HG03135 (cell line): ENCODE measurements at regions not wholly inside any gene's neighbourhood (a gene's known extent, or its start where the extent isn't known, plus 50 kb on each side); places are given as distances from the start of the nearest gene placed in this dataset.

Source experiments
- ATAC-seq: cut with Tn5 transposase; IDR thresholded peaks from one replicate; pipeline ENCODE4 v1.9.1; 2021; ENCODE audit warnings: mild to moderate bottlenecking, moderate library complexity; ENCODE audit not compliant: unreplicated experiment

- ATAC-seq = no peak
Observed at GRCh38 chr10:55048830-55049498, 247.9 kb upstream of the PCDH15 start.

GRCh38 chr10:55043540-55043939 is 242.5 kb upstream of the PCDH15 start:
- ATAC-seq = no peak

GRCh38 chr10:55033061-55033460 is 232.0 kb upstream of the PCDH15 start:
- ATAC-seq = no peak

- ATAC-seq = no peak
Observed at GRCh38 chr10:55024713-55025112, 223.7 kb upstream of the PCDH15 start.

- ATAC-seq = no peak
Observed at GRCh38 chr10:55019439-55019838, 218.4 kb upstream of the PCDH15 start.

- no peak for ATAC-seq
Observed at GRCh38 chr10:55013318-55013717, 212.3 kb upstream of the PCDH15 start.

- ATAC-seq = no peak
Observed at GRCh38 chr10:55002420-55002819, 201.4 kb upstream of the PCDH15 start.

GRCh38 chr10:55001422-55001821 is 200.4 kb upstream of the PCDH15 start:
- no peak for ATAC-seq

- no peak for ATAC-seq
Observed at GRCh38 chr10:54993148-54993547, 192.1 kb upstream of the PCDH15 start.

- ATAC-seq = no peak
Observed at GRCh38 chr10:54985732-54986131, 184.7 kb upstream of the PCDH15 start.

- no peak for ATAC-seq
Observed at GRCh38 chr10:54983255-54983654, 182.2 kb upstream of the PCDH15 start.

- ATAC-seq = no peak
Observed at GRCh38 chr10:54962134-54962900, 161.3 kb upstream of the PCDH15 start.

GRCh38 chr10:54961040-54961439 is 160.0 kb upstream of the PCDH15 start:
- no peak for ATAC-seq

- no peak for ATAC-seq
Observed at GRCh38 chr10:54958844-54959243, 157.8 kb upstream of the PCDH15 start.

- ATAC-seq = no peak
Observed at GRCh38 chr10:54947605-54948004, 146.6 kb upstream of the PCDH15 start.

- ATAC-seq = no peak
Observed at GRCh38 chr10:54940418-54940817, 139.4 kb upstream of the PCDH15 start.

GRCh38 chr10:54914049-54914448 is 113.0 kb upstream of the PCDH15 start:
- no peak for ATAC-seq

- no peak for ATAC-seq
Observed at GRCh38 chr10:54909165-54909564, 108.1 kb upstream of the PCDH15 start.

GRCh38 chr10:54908019-54908418 is 107.0 kb upstream of the PCDH15 start:
- no peak for ATAC-seq

- ATAC-seq = no peak
Observed at GRCh38 chr10:54906940-54907339, 105.9 kb upstream of the PCDH15 start.

- no peak for ATAC-seq
Observed at GRCh38 chr10:54905578-54906192, 104.7 kb upstream of the PCDH15 start.

- ATAC-seq = no peak
Observed at GRCh38 chr10:54904833-54905232, 103.8 kb upstream of the PCDH15 start.
